ENCODE measurements at regions not wholly inside any gene's neighbourhood (a gene's known extent, or its start where the extent isn't known, plus 50 kb on each side); places are given as distances from the start of the nearest gene placed in this dataset.

- H3K4me3 ChIP-seq (ENCODE audit: low read depth, low read length), result no peak overlapping the region
- no peak for TF ChIP-seq CTCF (IDR thresholded peaks at IDR 0.05; ENCODE audit: low read depth, low read length, missing control alignments)
- in situ Hi-C loops (cut with HindIII; ENCODE audit: low sequenced_read_pairs), result no loop called here
- no peak for DNase-seq (ENCODE audit: low read depth)
Measured at GRCh38 chr2:71947809-71948208, 199.9 kb downstream of the CYP26B1 start.

- H3K4me3 ChIP-seq (ENCODE audit: low read depth, low read length), result no peak overlapping the region
- in situ Hi-C loops (cut with HindIII; ENCODE audit: low sequenced_read_pairs), result no loop called here
- DNase-seq (ENCODE audit: low read depth), result no peak
- TF ChIP-seq CTCF (IDR thresholded peaks at IDR 0.05; ENCODE audit: low read depth, low read length, missing control alignments), result no peak
Measured at GRCh38 chr2:71945603-71945959, 202.1 kb downstream of the CYP26B1 start.

- no peak for DNase-seq (ENCODE audit: low read depth)
- in situ Hi-C loops (cut with HindIII; ENCODE audit: low sequenced_read_pairs), result no loop called here
- H3K4me3 ChIP-seq (ENCODE audit: low read depth, low read length), result no peak overlapping the region
- no peak for TF ChIP-seq CTCF (IDR thresholded peaks at IDR 0.05; ENCODE audit: low read depth, low read length, missing control alignments)
Measured at GRCh38 chr2:71944806-71945602, 202.7 kb downstream of the CYP26B1 start.

- no peak for TF ChIP-seq CTCF (IDR thresholded peaks at IDR 0.05; ENCODE audit: low read depth, low read length, missing control alignments)
- DNase-seq (ENCODE audit: low read depth), result no peak
- no peak overlapping the region for H3K4me3 ChIP-seq (ENCODE audit: low read depth, low read length)
- in situ Hi-C loops (cut with HindIII; ENCODE audit: low sequenced_read_pairs), result no loop called here
Measured at GRCh38 chr2:71944183-71944550, 203.5 kb downstream of the CYP26B1 start.

- DNase-seq (ENCODE audit: low read depth), result no peak
- TF ChIP-seq CTCF (IDR thresholded peaks at IDR 0.05; ENCODE audit: low read depth, low read length, missing control alignments), result no peak
- H3K4me3 ChIP-seq (ENCODE audit: low read depth, low read length), result no peak overlapping the region
- in situ Hi-C loops (cut with HindIII; ENCODE audit: low sequenced_read_pairs), result no loop called here
Measured at GRCh38 chr2:71943238-71944182, 204.2 kb downstream of the CYP26B1 start.

- DNase-seq (ENCODE audit: low read depth), result no peak
- in situ Hi-C loops (cut with HindIII; ENCODE audit: low sequenced_read_pairs), result no loop called here
- H3K4me3 ChIP-seq (ENCODE audit: low read depth, low read length), result no peak overlapping the region
- TF ChIP-seq CTCF (IDR thresholded peaks at IDR 0.05; ENCODE audit: low read depth, low read length, missing control alignments), result no peak
Measured at GRCh38 chr2:71941726-71942525, 205.7 kb downstream of the CYP26B1 start.
